Fibroblast of lung (primary cell): ENCODE measurements at regions not wholly inside any gene's neighbourhood (a gene's known extent, or its start where the extent isn't known, plus 50 kb on each side); places are given as distances from the start of the nearest gene placed in this dataset.

Experiments
- DNase-seq, 2 donors: peaks; one replicate each; pipeline versions ENCODE4 v3.0.0 to v3.0.0-alpha.2; 2010; ENCODE audit warnings: low read depth in 2 of 2
- H2AFZ ChIP-seq: 2 replicates; pipeline ENCODE4 v1.5.1; 2012; ENCODE audit warnings: low read length, control low read depth, inconsistent platforms
- H3K27ac ChIP-seq: 2 replicates; pipeline ENCODE4 v1.5.1; 2011; ENCODE audit warnings: low read length, control low read depth; ENCODE audit not compliant: insufficient read depth
- H3K27me3 ChIP-seq: 2 replicates; pipeline ENCODE4 v1.5.1; 2011; ENCODE audit warnings: mild to moderate bottlenecking, low read length; ENCODE audit not compliant: control insufficient read depth, insufficient read depth
- H3K36me3 ChIP-seq: 2 replicates; pipeline ENCODE4 v1.5.1; 2011; ENCODE audit warnings: low read length; ENCODE audit not compliant: control insufficient read depth, insufficient read depth
- H3K4me1 ChIP-seq: 2 replicates; pipeline ENCODE4 v1.5.1; 2011; ENCODE audit warnings: low read length; ENCODE audit not compliant: control insufficient read depth, insufficient read depth; ENCODE audit errors: extremely low read depth
- H3K4me2 ChIP-seq: 2 replicates; pipeline ENCODE4 v1.5.1; 2011; ENCODE audit warnings: low read length, control low read depth; ENCODE audit not compliant: insufficient read depth; ENCODE audit errors: extremely low read depth
- H3K4me3 ChIP-seq, 4 experiments: fragments of 200-600 bp in 1 of 4; sonication (generic) in 1 of 4; replicated peaks in 1 of 4; 2 replicates each; pipeline ENCODE4 v1.5.1; 2011 to 2016; ENCODE audit warnings: low read length in 4 of 4, low read depth in 3 of 4, mild to moderate bottlenecking in 3 of 4, control low read depth in 2 of 4, inconsistent platforms in 1 of 4, mixed read lengths in 1 of 4; ENCODE audit not compliant: insufficient read depth in 1 of 4; ENCODE audit errors: control extremely low read depth in 1 of 4
- H3K79me2 ChIP-seq: 2 replicates; pipeline ENCODE4 v1.5.1; 2012; ENCODE audit warnings: mild to moderate bottlenecking, low read length, inconsistent platforms; ENCODE audit not compliant: control insufficient read depth, insufficient read depth
- H3K9ac ChIP-seq: 2 replicates; pipeline ENCODE4 v1.5.1; 2011; ENCODE audit warnings: mild to moderate bottlenecking, low read length, control low read depth; ENCODE audit not compliant: insufficient read depth
- H3K9me3 ChIP-seq: 2 replicates; pipeline ENCODE4 v1.5.1; 2012; ENCODE audit warnings: low read depth, low read length; ENCODE audit not compliant: control insufficient read depth, insufficient read depth
- H4K20me1 ChIP-seq: 2 replicates; pipeline ENCODE4 v1.5.1; 2011; ENCODE audit warnings: low read length; ENCODE audit not compliant: control insufficient read depth, insufficient read depth; ENCODE audit errors: extremely low read depth
- EZH2 ChIP-seq: IDR thresholded peaks from 2 replicates; pipeline ENCODE4 v1.5.1; 2012; ENCODE audit warnings: low read length, control low read depth, mild to moderate bottlenecking; ENCODE audit errors: missing control alignments
- TF ChIP-seq, protein P1 (sequence below), 2 donors: IDR thresholded peaks in 1 of 2; conservative IDR thresholded peaks in 1 of 2; 1 replicate in 1 of 2; 2 replicates in 1 of 2; pipeline ENCODE4 v1.5.1; 2011 to 2012; ENCODE audit warnings: low read length in 2 of 2, control low read depth in 1 of 2, inconsistent platforms in 1 of 2, low read depth in 1 of 2, mild to moderate bottlenecking in 1 of 2

DNA sequence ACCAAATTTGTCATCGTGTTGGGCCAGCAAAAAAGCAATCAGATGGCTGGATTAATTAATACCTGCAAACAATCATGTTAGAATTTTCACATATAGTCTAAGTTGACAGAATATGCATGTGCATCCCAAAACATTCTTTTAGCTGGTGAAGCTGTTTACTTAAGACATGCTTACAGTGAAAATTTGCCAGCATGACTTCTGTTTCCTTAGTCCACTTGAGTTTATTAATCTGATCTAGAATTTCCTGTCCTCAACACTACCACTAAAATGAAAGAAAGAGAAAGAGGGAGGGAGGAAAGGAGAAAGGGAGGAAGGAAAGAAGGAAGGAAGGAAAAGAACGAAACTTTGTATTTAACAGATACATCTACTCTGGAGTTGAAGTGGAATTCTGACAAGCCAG, 2109.9 kb upstream of the PIK3C3 start:
- no peak overlapping the region for H3K27ac ChIP-seq
- TF ChIP-seq, protein P1, sequence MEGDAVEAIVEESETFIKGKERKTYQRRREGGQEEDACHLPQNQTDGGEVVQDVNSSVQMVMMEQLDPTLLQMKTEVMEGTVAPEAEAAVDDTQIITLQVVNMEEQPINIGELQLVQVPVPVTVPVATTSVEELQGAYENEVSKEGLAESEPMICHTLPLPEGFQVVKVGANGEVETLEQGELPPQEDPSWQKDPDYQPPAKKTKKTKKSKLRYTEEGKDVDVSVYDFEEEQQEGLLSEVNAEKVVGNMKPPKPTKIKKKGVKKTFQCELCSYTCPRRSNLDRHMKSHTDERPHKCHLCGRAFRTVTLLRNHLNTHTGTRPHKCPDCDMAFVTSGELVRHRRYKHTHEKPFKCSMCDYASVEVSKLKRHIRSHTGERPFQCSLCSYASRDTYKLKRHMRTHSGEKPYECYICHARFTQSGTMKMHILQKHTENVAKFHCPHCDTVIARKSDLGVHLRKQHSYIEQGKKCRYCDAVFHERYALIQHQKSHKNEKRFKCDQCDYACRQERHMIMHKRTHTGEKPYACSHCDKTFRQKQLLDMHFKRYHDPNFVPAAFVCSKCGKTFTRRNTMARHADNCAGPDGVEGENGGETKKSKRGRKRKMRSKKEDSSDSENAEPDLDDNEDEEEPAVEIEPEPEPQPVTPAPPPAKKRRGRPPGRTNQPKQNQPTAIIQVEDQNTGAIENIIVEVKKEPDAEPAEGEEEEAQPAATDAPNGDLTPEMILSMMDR (conservative IDR thresholded peaks at IDR 0.05 in 1 of 2, IDR thresholded peaks at IDR 0.05 in 1 of 2; ENCODE audit: low read depth in 1 of 2, low read length in 2 of 2), result no peak
- TF ChIP-seq EZH2, result no peak
- H3K27me3 ChIP-seq, result no peaks in the 10 kb centered on the region
- H3K4me2 ChIP-seq, result no peak overlapping the region
- H3K79me2 ChIP-seq, result no peaks in the 10 kb centered on the region
- H4K20me1 ChIP-seq, result no peaks in the 10 kb centered on the region
- no peaks in the 10 kb centered on the region for H3K9me3 ChIP-seq
- H3K4me1 ChIP-seq, result no peaks in the 10 kb centered on the region
- no peak overlapping the region for H3K4me3 ChIP-seq
- DNase-seq, result peak in 1 of 2 donors; percentile 51
- H3K36me3 ChIP-seq, result no peaks in the 10 kb centered on the region
- H3K9ac ChIP-seq, result no peak overlapping the region
- H2AFZ ChIP-seq, result no peak overlapping the region

DNA sequence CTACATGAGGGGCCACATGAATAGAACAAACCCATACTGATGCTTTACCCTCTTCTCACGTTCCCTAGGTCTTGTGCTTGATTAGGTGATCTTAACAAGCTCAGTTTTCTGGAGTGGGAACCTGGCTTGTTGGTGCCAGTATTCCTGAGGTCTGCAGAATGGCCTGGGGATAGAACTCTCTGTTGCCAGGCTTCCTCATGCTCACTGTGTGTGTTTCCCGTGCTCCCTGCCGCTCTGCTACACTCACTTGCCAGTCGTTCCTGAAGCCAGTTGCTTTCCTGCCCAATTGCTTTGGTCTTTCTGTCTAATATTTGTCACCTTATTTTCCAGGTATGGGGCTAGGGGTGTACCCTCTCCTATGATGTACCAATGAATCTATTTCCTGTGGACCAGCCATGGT, 2111.5 kb upstream of the PIK3C3 start:
- no peak overlapping the region for H3K27ac ChIP-seq
- H3K79me2 ChIP-seq, result no peaks in the 10 kb centered on the region
- no peaks in the 10 kb centered on the region for H3K4me1 ChIP-seq
- TF ChIP-seq, protein P1 (conservative IDR thresholded peaks at IDR 0.05 in 1 of 2, IDR thresholded peaks at IDR 0.05 in 1 of 2; ENCODE audit: low read depth in 1 of 2, low read length in 2 of 2), result no peak
- TF ChIP-seq EZH2, result no peak
- H2AFZ ChIP-seq, result no peak overlapping the region
- H3K36me3 ChIP-seq, result no peaks in the 10 kb centered on the region
- no peak overlapping the region for H3K4me3 ChIP-seq
- no peak overlapping the region for H3K9ac ChIP-seq
- no peaks in the 10 kb centered on the region for H4K20me1 ChIP-seq
- no peaks in the 10 kb centered on the region for H3K9me3 ChIP-seq
- no peak overlapping the region for H3K4me2 ChIP-seq
- no peak for DNase-seq
- H3K27me3 ChIP-seq, result no peaks in the 10 kb centered on the region

DNA sequence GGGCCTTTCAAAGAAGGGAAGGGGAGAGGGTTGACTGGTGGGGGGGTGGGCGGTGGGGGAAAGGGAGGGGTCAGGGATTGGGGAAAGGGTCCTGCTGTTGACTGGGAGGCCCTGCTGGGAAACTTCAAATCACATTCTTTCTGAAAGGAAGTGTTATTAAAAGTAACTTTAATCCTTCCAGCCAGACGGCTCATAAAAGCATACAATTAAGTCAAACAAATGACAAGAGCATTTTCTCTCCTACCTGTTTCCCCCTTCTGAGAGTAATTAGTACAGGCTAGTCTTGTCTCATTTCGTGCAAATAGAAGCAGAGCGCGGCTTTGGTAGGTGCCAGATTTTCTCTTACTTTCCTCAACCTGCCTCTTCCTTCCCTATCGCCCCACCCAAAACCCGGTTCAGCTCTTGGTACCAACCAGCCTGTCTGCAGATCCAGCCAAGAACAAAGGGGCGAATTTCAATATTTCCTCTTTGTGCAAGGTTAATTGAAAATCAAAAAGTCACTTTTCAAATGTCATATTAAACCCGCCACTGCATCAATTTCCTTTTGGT, 2112.6 kb upstream of the PIK3C3 start:
- Histone ChIP-seq H3K36me3 (no peaks in the 10 kb centered on the region), H3K9ac (no peak overlapping the region), H3K27me3 (no peaks in the 10 kb centered on the region), H3K9me3 (no peaks in the 10 kb centered on the region), H3K4me1 (no peaks in the 10 kb centered on the region), H3K4me3 (peak overlapping the region in 1 of 4 experiments; percentile 1), H3K79me2 (no peaks in the 10 kb centered on the region), H3K4me2 (no peak overlapping the region), H2AFZ (no peak overlapping the region), H4K20me1 (no peaks in the 10 kb centered on the region), H3K27ac (no peak overlapping the region)
- TF ChIP-seq EZH2, result no peak
- TF ChIP-seq, protein P1 (conservative IDR thresholded peaks at IDR 0.05 in 1 of 2, IDR thresholded peaks at IDR 0.05 in 1 of 2; ENCODE audit: low read depth in 1 of 2, low read length in 2 of 2), result no peak
- no peak for DNase-seq
